ENCODE measurements at regions not wholly inside any gene's neighbourhood (a gene's known extent, or its start where the extent isn't known, plus 50 kb on each side); places are given as distances from the start of the nearest gene placed in this dataset.

DNA sequence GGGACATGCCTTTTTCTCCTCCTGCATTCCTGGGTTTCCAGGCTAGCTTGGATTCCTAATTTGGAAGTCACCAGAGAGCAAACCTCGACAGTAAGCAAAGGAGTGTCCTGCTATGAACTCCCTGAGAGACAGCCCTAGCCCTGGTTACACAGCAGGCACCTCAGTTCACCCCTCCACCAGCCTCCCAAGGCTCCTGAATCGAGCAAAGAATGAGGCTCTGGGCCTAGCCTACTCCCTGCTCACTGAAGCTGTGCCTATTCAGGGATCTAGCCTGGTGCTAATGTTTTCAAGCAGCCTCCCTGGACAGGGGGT lies 66.7 kb upstream of the RMDN2 start:
- TF ChIP-seq CTCF (IDR thresholded peaks at IDR 0.05), result no peak
- no peak for TF ChIP-seq POLR2A (IDR thresholded peaks at IDR 0.05)
- TF ChIP-seq POLR2AphosphoS5 (IDR thresholded peaks at IDR 0.05; ENCODE audit: insufficient read depth in 1 of 2, low read depth in 1 of 2), result no peak

Measured in vagina (tissue), 2 donors.